Karpas-422 (cell line): ENCODE measurements at regions not wholly inside any gene's neighbourhood (a gene's known extent, or its start where the extent isn't known, plus 50 kb on each side); places are given as distances from the start of the nearest gene placed in this dataset.

ENCODE experiments used
- DNase-seq: peaks from one replicate; pipeline ENCODE4 v3.0.0-alpha.2; 2015
- H2AFZ ChIP-seq: fragments of 200-600 bp; sonication (generic); 2 replicates; pipeline ENCODE4 v1.6.1; 2014; ENCODE audit warnings: antibody characterized with exemption, low read length, mixed read lengths
- H3K27ac ChIP-seq: fragments of 200-600 bp; sonication (generic); 2 replicates; pipeline ENCODE4 v1.5.1; 2014; ENCODE audit warnings: mild to moderate bottlenecking, low read length, moderate library complexity
- H3K27me3 ChIP-seq: fragments of 200-600 bp; sonication (generic); 2 replicates; pipeline ENCODE4 v1.6.1; 2014; ENCODE audit warnings: low read length, mixed read lengths
- H3K36me3 ChIP-seq: fragments of 200-600 bp; sonication (generic); 2 replicates; pipeline ENCODE4 v1.6.1; 2014; ENCODE audit warnings: low read length, mixed read lengths; ENCODE audit not compliant: insufficient read depth
- H3K4me1 ChIP-seq: fragments of 200-600 bp; sonication (generic); 2 replicates; pipeline ENCODE4 v1.6.1; 2014; ENCODE audit warnings: mild to moderate bottlenecking, low read length, mixed read lengths
- H3K4me2 ChIP-seq: fragments of 200-600 bp; sonication (generic); 2 replicates; pipeline ENCODE4 v1.6.1; 2014; ENCODE audit warnings: low read length, low read depth, mild to moderate bottlenecking; ENCODE audit not compliant: poor library complexity, severe bottlenecking
- H3K4me3 ChIP-seq: fragments of 200-600 bp; sonication (generic); 2 replicates; pipeline ENCODE4 v1.5.1; 2014; ENCODE audit warnings: mild to moderate bottlenecking, antibody characterized with exemption, low read length, mixed read lengths
- H3K79me2 ChIP-seq: fragments of 200-600 bp; sonication (generic); 2 replicates; pipeline ENCODE4 v1.6.1; 2014; ENCODE audit warnings: mild to moderate bottlenecking, low read length, mixed read lengths
- H3K9ac ChIP-seq: fragments of 200-600 bp; sonication (generic); 2 replicates; pipeline ENCODE4 v1.6.0; 2014; ENCODE audit warnings: low read length
- H3K9me2 ChIP-seq: fragments of 200-600 bp; sonication (generic), shearing (Covaris generic); replicated peaks from 2 replicates; pipeline ENCODE4 v1.6.0; 2014; ENCODE audit warnings: mild to moderate bottlenecking, low read length, moderate library complexity; ENCODE audit not compliant: insufficient read depth
- H3K9me3 ChIP-seq: fragments of 300-700, 200-600 bp; sonication (generic); 2 replicates; pipeline ENCODE4 v1.6.1; 2014; ENCODE audit warnings: low read length, mixed read lengths
- H4K20me1 ChIP-seq: fragments of 200-600 bp; sonication (generic); 2 replicates; pipeline ENCODE4 v1.6.1; 2014; ENCODE audit warnings: mild to moderate bottlenecking, antibody characterized with exemption, low read length, low read depth; ENCODE audit not compliant: insufficient read depth

GRCh38 chr15:60120100-60120499 lies 116.0 kb downstream of the FOXB1 start:
- no peak overlapping the region for H3K27ac ChIP-seq
- H3K9me2 ChIP-seq = no peaks in the 10 kb centered on the region
- H2AFZ ChIP-seq = no peak overlapping the region
- H3K79me2 ChIP-seq = no peaks in the 10 kb centered on the region
- DNase-seq = no peak
- H3K4me1 ChIP-seq = no peaks in the 10 kb centered on the region
- no peak overlapping the region for H3K9ac ChIP-seq
- H3K4me3 ChIP-seq = no peak overlapping the region
- H3K9me3 ChIP-seq = no peaks in the 10 kb centered on the region
- H4K20me1 ChIP-seq = no peaks in the 10 kb centered on the region
- H3K36me3 ChIP-seq = no peaks in the 10 kb centered on the region
- no peaks in the 10 kb centered on the region for H3K27me3 ChIP-seq
- no peak overlapping the region for H3K4me2 ChIP-seq

GRCh38 chr15:60121845-60122244 lies 117.7 kb downstream of the FOXB1 start:
- no peak for DNase-seq

GRCh38 chr15:60122691-60123090 lies 118.6 kb downstream of the FOXB1 start:
- no peaks in the 10 kb centered on the region for H3K9me3 ChIP-seq
- no peaks in the 10 kb centered on the region for H3K9me2 ChIP-seq
- no peak overlapping the region for H2AFZ ChIP-seq
- H3K4me2 ChIP-seq = no peak overlapping the region
- no peaks in the 10 kb centered on the region for H4K20me1 ChIP-seq
- H3K79me2 ChIP-seq = no peaks in the 10 kb centered on the region
- H3K9ac ChIP-seq = no peak overlapping the region
- H3K27me3 ChIP-seq = no peaks in the 10 kb centered on the region
- H3K4me1 ChIP-seq = peaks cover 8% of the 10 kb centered on the region; the same call in 1 of the 2 replicates
- DNase-seq = no peak
- no peaks in the 10 kb centered on the region for H3K36me3 ChIP-seq
- H3K27ac ChIP-seq = no peak overlapping the region
- no peak overlapping the region for H3K4me3 ChIP-seq

More at GRCh38 chr15:60121845-60122244, 117.7 kb downstream of the FOXB1 start:
- H3K9me2 ChIP-seq = no peaks in the 10 kb centered on the region
- no peak overlapping the region for H3K4me2 ChIP-seq
- no peak overlapping the region for H3K27ac ChIP-seq
- H3K4me3 ChIP-seq = no peak overlapping the region
- no peak overlapping the region for H3K9ac ChIP-seq
- H3K4me1 ChIP-seq = no peaks in the 10 kb centered on the region
- no peaks in the 10 kb centered on the region for H4K20me1 ChIP-seq
- no peak overlapping the region for H2AFZ ChIP-seq
- no peaks in the 10 kb centered on the region for H3K79me2 ChIP-seq
- no peaks in the 10 kb centered on the region for H3K27me3 ChIP-seq
- H3K9me3 ChIP-seq = no peaks in the 10 kb centered on the region
- no peaks in the 10 kb centered on the region for H3K36me3 ChIP-seq

- H2AFZ ChIP-seq = no peak overlapping the region
- H3K4me2 ChIP-seq = no peak overlapping the region
- H3K9ac ChIP-seq = no peak overlapping the region
- H3K79me2 ChIP-seq = no peaks in the 10 kb centered on the region
- no peaks in the 10 kb centered on the region for H3K27me3 ChIP-seq
- H3K4me1 ChIP-seq = peaks cover 15% of the 10 kb centered on the region
- H3K9me2 ChIP-seq = no peaks in the 10 kb centered on the region
- H3K36me3 ChIP-seq = no peaks in the 10 kb centered on the region
- DNase-seq = no peak
- no peaks in the 10 kb centered on the region for H4K20me1 ChIP-seq
- no peaks in the 10 kb centered on the region for H3K9me3 ChIP-seq
- H3K27ac ChIP-seq = no peak overlapping the region
- H3K4me3 ChIP-seq = no peak overlapping the region
These were observed 120.5 kb downstream of the FOXB1 start for GRCh38 chr15:60124460-60125070.

- H3K9ac ChIP-seq = no peak overlapping the region
- no peaks in the 10 kb centered on the region for H3K79me2 ChIP-seq
- H3K4me3 ChIP-seq = no peak overlapping the region
- H3K27ac ChIP-seq = no peak overlapping the region
- no peak overlapping the region for H2AFZ ChIP-seq
- no peak overlapping the region for H3K4me2 ChIP-seq
- no peak for DNase-seq
- H3K4me1 ChIP-seq = peaks cover 15% of the 10 kb centered on the region
- H3K36me3 ChIP-seq = no peaks in the 10 kb centered on the region
- H3K9me2 ChIP-seq = no peaks in the 10 kb centered on the region
- H3K9me3 ChIP-seq = no peaks in the 10 kb centered on the region
- H3K27me3 ChIP-seq = no peaks in the 10 kb centered on the region
- H4K20me1 ChIP-seq = no peaks in the 10 kb centered on the region
These were observed 121.2 kb downstream of the FOXB1 start for GRCh38 chr15:60125334-60125733.

- Histone ChIP-seq H3K4me2 (no peak overlapping the region), H3K4me1 (peaks cover 15% of the 10 kb centered on the region), H3K9me2 (no peaks in the 10 kb centered on the region), H4K20me1 (no peaks in the 10 kb centered on the region), H3K27me3 (no peaks in the 10 kb centered on the region), H3K36me3 (no peaks in the 10 kb centered on the region), H3K4me3 (no peak overlapping the region), H3K27ac (no peak overlapping the region), H3K9ac (no peak overlapping the region), H3K9me3 (no peaks in the 10 kb centered on the region), H2AFZ (no peak overlapping the region), H3K79me2 (no peaks in the 10 kb centered on the region)
- no peak for DNase-seq
These were observed 122.1 kb downstream of the FOXB1 start for GRCh38 chr15:60126200-60126599.

- Histone ChIP-seq H3K79me2 (no peaks in the 10 kb centered on the region), H3K4me3 (no peak overlapping the region), H3K9ac (no peak overlapping the region), H4K20me1 (no peaks in the 10 kb centered on the region), H3K27ac (no peak overlapping the region), H3K4me2 (no peak overlapping the region), H3K27me3 (no peaks in the 10 kb centered on the region), H3K9me2 (no peaks in the 10 kb centered on the region), H3K4me1 (peaks cover 15% of the 10 kb centered on the region), H3K9me3 (no peaks in the 10 kb centered on the region), H3K36me3 (no peaks in the 10 kb centered on the region), H2AFZ (no peak overlapping the region)
- no peak for DNase-seq
These were observed 122.5 kb downstream of the FOXB1 start for GRCh38 chr15:60126661-60127060.

GRCh38 chr15:60128000-60128376 lies 123.9 kb downstream of the FOXB1 start:
- H3K4me2 ChIP-seq = peak overlapping the region; percentile 83
- no peaks in the 10 kb centered on the region for H3K9me3 ChIP-seq
- H3K36me3 ChIP-seq = no peaks in the 10 kb centered on the region
- no peak overlapping the region for H3K27ac ChIP-seq
- no peaks in the 10 kb centered on the region for H4K20me1 ChIP-seq
- H3K4me1 ChIP-seq = peaks cover 15% of the 10 kb centered on the region
- peak overlapping the region; percentile 68 for H3K4me3 ChIP-seq
- DNase-seq = no peak
- H3K79me2 ChIP-seq = no peaks in the 10 kb centered on the region
- H3K27me3 ChIP-seq = no peaks in the 10 kb centered on the region
- H3K9ac ChIP-seq = peak overlapping the region; percentile 66
- peak overlapping the region; percentile 86 for H2AFZ ChIP-seq
- no peaks in the 10 kb centered on the region for H3K9me2 ChIP-seq
